ENCODE measurements at regions not wholly inside any gene's neighbourhood (a gene's known extent, or its start where the extent isn't known, plus 50 kb on each side); places are given as distances from the start of the nearest gene placed in this dataset.

DNA sequence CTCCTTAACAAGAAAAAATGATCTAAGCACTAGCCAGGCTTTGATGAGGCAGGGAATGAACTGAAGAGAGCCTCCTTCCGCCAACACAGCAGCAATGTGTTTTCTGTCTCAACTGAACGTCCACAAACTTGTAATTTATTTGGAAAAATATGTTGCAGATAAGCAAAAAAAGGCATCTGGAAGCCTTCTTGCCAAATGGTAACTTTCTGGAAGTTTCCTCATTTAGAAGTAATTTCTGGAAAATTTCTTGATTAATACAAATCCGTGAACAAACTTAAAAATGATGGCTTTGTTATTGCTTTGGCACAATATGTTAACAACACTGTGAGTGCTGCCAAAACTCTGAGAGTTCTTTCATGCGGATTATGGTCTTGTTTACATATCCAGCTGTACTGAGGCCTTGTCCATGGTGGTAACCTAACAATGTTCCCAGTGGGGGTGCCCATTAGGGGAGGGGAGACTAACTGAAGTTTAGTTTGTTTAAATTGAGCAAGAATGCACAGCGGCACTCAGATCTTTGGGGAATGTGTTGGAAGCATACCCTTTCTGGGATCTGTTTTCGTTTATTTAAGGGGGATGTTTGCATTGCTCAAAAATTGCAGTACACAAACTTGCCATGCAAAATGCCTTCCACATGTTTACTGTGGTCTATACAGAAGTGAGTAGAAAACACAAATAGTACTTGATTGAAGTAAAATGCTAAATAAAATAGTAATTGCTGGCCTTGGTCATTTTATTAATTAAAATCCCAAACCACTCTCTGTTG is 334.7 kb downstream of the NR2F1-AS1 start:
- no peaks in the 10 kb centered on the region for H3K27me3 ChIP-seq (ENCODE audit: low read depth, low read length)
- H3K9ac ChIP-seq (ENCODE audit: low read length) = no peak overlapping the region
- H3K9me3 ChIP-seq (ENCODE audit: insufficient read depth, low read length) = no peaks in the 10 kb centered on the region
- H3K27ac ChIP-seq (ENCODE audit: low read length) = no peak overlapping the region
- H3K36me3 ChIP-seq (replicated peaks; ENCODE audit: low read depth, low read length) = no peaks in the 10 kb centered on the region
- H3K4me3 ChIP-seq (ENCODE audit: low read length) = no peak overlapping the region
- H3K79me2 ChIP-seq (ENCODE audit: low read length) = no peaks in the 10 kb centered on the region
- TF ChIP-seq, protein P1, sequence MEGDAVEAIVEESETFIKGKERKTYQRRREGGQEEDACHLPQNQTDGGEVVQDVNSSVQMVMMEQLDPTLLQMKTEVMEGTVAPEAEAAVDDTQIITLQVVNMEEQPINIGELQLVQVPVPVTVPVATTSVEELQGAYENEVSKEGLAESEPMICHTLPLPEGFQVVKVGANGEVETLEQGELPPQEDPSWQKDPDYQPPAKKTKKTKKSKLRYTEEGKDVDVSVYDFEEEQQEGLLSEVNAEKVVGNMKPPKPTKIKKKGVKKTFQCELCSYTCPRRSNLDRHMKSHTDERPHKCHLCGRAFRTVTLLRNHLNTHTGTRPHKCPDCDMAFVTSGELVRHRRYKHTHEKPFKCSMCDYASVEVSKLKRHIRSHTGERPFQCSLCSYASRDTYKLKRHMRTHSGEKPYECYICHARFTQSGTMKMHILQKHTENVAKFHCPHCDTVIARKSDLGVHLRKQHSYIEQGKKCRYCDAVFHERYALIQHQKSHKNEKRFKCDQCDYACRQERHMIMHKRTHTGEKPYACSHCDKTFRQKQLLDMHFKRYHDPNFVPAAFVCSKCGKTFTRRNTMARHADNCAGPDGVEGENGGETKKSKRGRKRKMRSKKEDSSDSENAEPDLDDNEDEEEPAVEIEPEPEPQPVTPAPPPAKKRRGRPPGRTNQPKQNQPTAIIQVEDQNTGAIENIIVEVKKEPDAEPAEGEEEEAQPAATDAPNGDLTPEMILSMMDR (IDR thresholded peaks at IDR 0.05; ENCODE audit: low read depth, low read length) = no peak
- TF ChIP-seq EZH2phosphoT487 (IDR thresholded peaks at IDR 0.05; ENCODE audit: low read depth) = no peak
- 0 out of 2 replicates have a peak, but pooled peaks cover 5% of the 10 kb centered on the region for H3K4me1 ChIP-seq (ENCODE audit: low read length)
- H4K20me1 ChIP-seq (ENCODE audit: insufficient read depth, low read length) = no peaks in the 10 kb centered on the region
- no peak overlapping the region for H3K4me2 ChIP-seq (ENCODE audit: low read length)
- H2AFZ ChIP-seq (ENCODE audit: low read depth, low read length) = no peak overlapping the region

DNA sequence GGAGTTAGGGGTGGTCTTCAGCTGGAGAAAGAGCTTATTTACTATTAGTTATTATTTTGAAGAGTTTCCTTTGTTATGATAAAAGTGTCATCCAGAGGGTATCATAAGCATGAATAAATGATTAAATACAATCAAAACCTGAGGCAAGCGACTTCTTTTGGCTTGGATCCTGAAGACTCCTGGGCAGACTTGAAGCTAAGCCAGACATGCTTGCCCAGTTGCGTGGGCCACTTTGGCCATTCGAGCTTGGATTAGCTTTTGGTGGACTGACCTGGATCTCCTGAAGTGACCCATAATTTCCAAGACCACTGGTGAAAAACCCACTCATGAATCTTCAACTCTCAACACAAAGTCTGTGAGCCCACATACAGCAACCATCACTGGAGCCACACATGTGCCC is 335.8 kb downstream of the NR2F1-AS1 start:
- Histone ChIP-seq H3K9ac (ENCODE audit: low read length) (no peak overlapping the region), H3K9me3 (ENCODE audit: insufficient read depth, low read length) (no peaks in the 10 kb centered on the region), H4K20me1 (ENCODE audit: insufficient read depth, low read length) (no peaks in the 10 kb centered on the region), H3K4me1 (ENCODE audit: low read length) (peaks cover 15% of the 10 kb centered on the region), H3K27ac (ENCODE audit: low read length) (no peak overlapping the region), H2AFZ (ENCODE audit: low read depth, low read length) (no peak overlapping the region), H3K79me2 (ENCODE audit: low read length) (no peaks in the 10 kb centered on the region), H3K36me3 (replicated peaks; ENCODE audit: low read depth, low read length) (no peaks in the 10 kb centered on the region), H3K4me2 (ENCODE audit: low read length) (no peak overlapping the region), H3K27me3 (ENCODE audit: low read depth, low read length) (no peaks in the 10 kb centered on the region), H3K4me3 (ENCODE audit: low read length) (no peak overlapping the region)
- no peak for TF ChIP-seq EZH2phosphoT487 (IDR thresholded peaks at IDR 0.05; ENCODE audit: low read depth)
- TF ChIP-seq, protein P1 (IDR thresholded peaks at IDR 0.05; ENCODE audit: low read depth, low read length) = no peak

DNA sequence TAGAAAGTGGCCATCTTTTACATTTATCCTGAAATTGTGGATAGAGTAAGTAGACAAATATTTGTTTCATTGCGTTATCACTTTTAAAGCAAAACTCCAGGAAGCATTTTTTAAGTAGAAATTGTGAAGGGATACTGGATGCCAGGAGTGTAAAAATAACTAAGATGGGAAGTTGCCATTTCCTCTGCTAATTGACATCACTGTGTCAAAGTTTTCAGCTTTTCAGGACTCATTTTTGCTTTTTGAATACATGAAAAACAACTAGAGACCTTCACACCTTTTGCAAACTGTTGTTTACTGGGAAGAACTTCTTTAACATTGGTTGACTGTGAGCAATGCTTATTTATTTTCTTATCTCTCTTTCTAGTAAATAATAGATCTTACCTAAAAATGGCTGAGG is 337.5 kb downstream of the NR2F1-AS1 start:
- no peak overlapping the region for H2AFZ ChIP-seq (ENCODE audit: low read depth, low read length)
- no peaks in the 10 kb centered on the region for H3K9me3 ChIP-seq (ENCODE audit: insufficient read depth, low read length)
- H3K9ac ChIP-seq (ENCODE audit: low read length) = no peak overlapping the region
- H4K20me1 ChIP-seq (ENCODE audit: insufficient read depth, low read length) = no peaks in the 10 kb centered on the region
- no peak overlapping the region for H3K4me3 ChIP-seq (ENCODE audit: low read length)
- H3K79me2 ChIP-seq (ENCODE audit: low read length) = no peaks in the 10 kb centered on the region
- H3K27ac ChIP-seq (ENCODE audit: low read length) = no peak overlapping the region
- H3K4me2 ChIP-seq (ENCODE audit: low read length) = no peak overlapping the region
- peaks cover 22% of the 10 kb centered on the region for H3K4me1 ChIP-seq (ENCODE audit: low read length)
- H3K36me3 ChIP-seq (replicated peaks; ENCODE audit: low read depth, low read length) = no peaks in the 10 kb centered on the region
- TF ChIP-seq, protein P1 (IDR thresholded peaks at IDR 0.05; ENCODE audit: low read depth, low read length) = no peak
- no peak for TF ChIP-seq EZH2phosphoT487 (IDR thresholded peaks at IDR 0.05; ENCODE audit: low read depth)
- no peaks in the 10 kb centered on the region for H3K27me3 ChIP-seq (ENCODE audit: low read depth, low read length)

DNA sequence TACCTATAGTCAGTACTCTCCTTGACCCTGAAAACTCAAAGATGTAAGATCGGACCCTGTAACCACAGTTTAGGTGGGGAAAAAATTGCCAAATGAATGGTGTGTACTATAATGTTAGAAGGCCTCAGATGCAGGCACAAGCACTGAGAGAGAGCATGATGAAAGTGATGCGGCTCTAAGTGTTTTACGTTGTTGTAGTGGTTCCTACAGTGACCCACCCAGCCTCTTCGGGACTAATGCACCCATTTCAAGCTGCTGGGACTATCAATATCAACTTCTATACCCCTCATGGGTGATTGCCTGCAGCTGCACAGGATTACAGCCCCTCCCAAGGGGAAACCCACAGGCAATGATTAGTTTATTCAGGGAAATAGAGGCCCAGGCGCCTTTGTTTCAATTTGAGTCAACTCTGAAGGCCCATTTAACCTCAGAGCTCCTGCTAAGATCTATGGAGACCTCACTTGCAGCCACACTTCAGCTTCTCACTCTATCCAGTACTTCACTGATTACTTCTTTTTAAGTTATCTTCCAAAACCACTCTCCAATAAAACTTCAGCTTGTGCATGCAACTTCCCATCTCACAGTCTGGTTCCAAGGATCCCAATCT is 340.7 kb downstream of the NR2F1-AS1 start:
- Histone ChIP-seq H2AFZ (ENCODE audit: low read depth, low read length) (no peak overlapping the region), H3K9me3 (ENCODE audit: insufficient read depth, low read length) (no peaks in the 10 kb centered on the region), H3K27me3 (ENCODE audit: low read depth, low read length) (no peaks in the 10 kb centered on the region), H3K4me2 (ENCODE audit: low read length) (peak overlapping the region; percentile 56), H4K20me1 (ENCODE audit: insufficient read depth, low read length) (no peaks in the 10 kb centered on the region), H3K9ac (ENCODE audit: low read length) (no peak overlapping the region), H3K4me1 (ENCODE audit: low read length) (peaks cover 16% of the 10 kb centered on the region), H3K79me2 (ENCODE audit: low read length) (no peaks in the 10 kb centered on the region), H3K4me3 (ENCODE audit: low read length) (no peak overlapping the region), H3K36me3 (replicated peaks; ENCODE audit: low read depth, low read length) (no peaks in the 10 kb centered on the region), H3K27ac (ENCODE audit: low read length) (no peak overlapping the region)
- TF ChIP-seq, protein P1 (IDR thresholded peaks at IDR 0.05; ENCODE audit: low read depth, low read length) = no peak
- TF ChIP-seq EZH2phosphoT487 (IDR thresholded peaks at IDR 0.05; ENCODE audit: low read depth) = no peak

Measured in OCI-LY3 (cell line).